Hepatocyte (in vitro differentiated cells): ENCODE measurements at regions not wholly inside any gene's neighbourhood (a gene's known extent, or its start where the extent isn't known, plus 50 kb on each side); places are given as distances from the start of the nearest gene placed in this dataset.
A peak's percentile ranks its signal among the peaks of the same experiment; 100 is the strongest.

Source experiments
- DNase-seq: peaks from one replicate; pipeline ENCODE4 v3.0.0-alpha.2; 2016; ENCODE audit warnings: low spot score
- H2AFZ ChIP-seq: fragments of 200-600 bp; sonication (generic); 2 replicates; pipeline ENCODE4 v1.6.0; 2016; ENCODE audit warnings: antibody characterized with exemption, mild to moderate bottlenecking
- H3K27ac ChIP-seq: fragments of 200-600 bp; sonication (generic); 2 replicates; pipeline ENCODE4 v1.5.1; 2016; ENCODE audit warnings: mild to moderate bottlenecking
- H3K27me3 ChIP-seq: fragments of 200-600 bp; sonication (generic); 2 replicates; pipeline ENCODE4 v1.6.1; 2016
- H3K36me3 ChIP-seq: fragments of 200-600 bp; sonication (generic); replicated peaks from 2 replicates; pipeline ENCODE4 v1.5.1; 2016; ENCODE audit warnings: low read depth; ENCODE audit not compliant: insufficient read depth
- H3K4me1 ChIP-seq: fragments of 200-600 bp; sonication (generic); 2 replicates; pipeline ENCODE4 v1.5.1; 2016; ENCODE audit warnings: mild to moderate bottlenecking, moderate library complexity; ENCODE audit not compliant: insufficient read depth
- H3K4me2 ChIP-seq: fragments of 200-600 bp; sonication (generic); 2 replicates; pipeline ENCODE4 v1.6.0; 2016
- H3K4me3 ChIP-seq: fragments of 200-600 bp; sonication (generic); 2 replicates; pipeline ENCODE4 v1.5.1; 2016; ENCODE audit warnings: mild to moderate bottlenecking
- H3K79me2 ChIP-seq: fragments of 200-600 bp; sonication (generic); 2 replicates; pipeline ENCODE4 v1.6.0; 2017; ENCODE audit warnings: mild to moderate bottlenecking
- H3K9me2 ChIP-seq: fragments of 200-600 bp; sonication (generic); replicated peaks from 2 replicates; pipeline ENCODE4 v1.6.0; 2017; ENCODE audit warnings: mild to moderate bottlenecking; ENCODE audit not compliant: insufficient read depth
- H3K9me3 ChIP-seq: fragments of 200-600 bp; sonication (generic); 2 replicates; pipeline ENCODE4 v1.5.1; 2016; ENCODE audit warnings: low read depth, mild to moderate bottlenecking
- H4K20me1 ChIP-seq: fragments of 200-600 bp; sonication (generic); 2 replicates; pipeline ENCODE4 v1.6.0; 2016; ENCODE audit warnings: mild to moderate bottlenecking; ENCODE audit not compliant: insufficient read depth, poor library complexity, severe bottlenecking
- EZH2 ChIP-seq: fragments of 200-600 bp; sonication (generic); IDR thresholded peaks from 2 replicates; pipeline ENCODE4 v1.6.1; 2016; ENCODE audit warnings: antibody characterized with exemption, mild to moderate bottlenecking, borderline replicate concordance
- EZH2phosphoT487 ChIP-seq: fragments of 200-600 bp; sonication (generic); IDR thresholded peaks from one replicate; pipeline ENCODE4 v1.6.1; 2018; ENCODE audit warnings: antibody characterized with exemption, mild to moderate bottlenecking, low read depth, moderate library complexity; ENCODE audit not compliant: unreplicated experiment, severe bottlenecking
- WGBS: methylation state at CpG from one replicate; pipeline ENCODE4 v1.1.6; 2016; ENCODE audit warnings: low lambda C conversion rate; ENCODE audit errors: missing lambda C conversion rate; 5-methylcytosine and 5-hydroxymethylcytosine counted together
- TF ChIP-seq, protein P1 (sequence below): fragments of 200-600 bp; sonication (generic); IDR thresholded peaks from 2 replicates; pipeline ENCODE4 v1.5.1; 2016; ENCODE audit warnings: antibody characterized with exemption, mild to moderate bottlenecking; ENCODE audit not compliant: poor library complexity

DNA sequence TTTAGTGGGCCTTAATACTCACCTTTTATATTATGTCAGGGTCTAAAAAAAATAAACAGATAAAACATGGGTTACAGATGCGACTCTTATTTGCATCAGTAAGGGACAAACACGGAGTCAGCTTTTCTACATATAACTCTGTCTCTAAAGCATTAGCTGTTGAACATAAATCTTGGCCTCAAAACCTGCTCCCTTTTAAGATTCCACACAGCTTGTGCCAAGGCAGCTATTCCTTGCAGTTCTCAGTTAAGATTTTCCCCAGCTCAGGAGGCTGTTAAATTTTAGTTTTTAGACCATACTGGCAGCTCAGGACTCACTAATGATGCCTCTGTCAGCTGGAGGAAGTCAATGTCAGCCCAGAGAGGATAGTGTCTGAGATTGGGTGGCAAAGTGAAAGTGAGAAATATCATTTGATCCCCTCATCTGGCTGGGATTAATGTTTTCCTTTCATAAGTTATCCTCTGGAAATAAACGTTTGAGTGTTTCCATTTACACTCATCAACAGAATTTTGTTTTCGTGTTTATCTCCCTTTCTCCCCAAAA, 287.5 kb downstream of the ELAVL2 start:
- no peak overlapping the region for H2AFZ ChIP-seq
- no peaks in the 10 kb centered on the region for H4K20me1 ChIP-seq
- no peaks in the 10 kb centered on the region for H3K4me1 ChIP-seq
- H3K27me3 ChIP-seq: no peaks in the 10 kb centered on the region
- H3K9me2 ChIP-seq: no peaks in the 10 kb centered on the region
- peak overlapping the region; percentile 70 for H3K4me2 ChIP-seq
- no peaks in the 10 kb centered on the region for H3K79me2 ChIP-seq
- no peak for TF ChIP-seq EZH2
- TF ChIP-seq, protein P1, sequence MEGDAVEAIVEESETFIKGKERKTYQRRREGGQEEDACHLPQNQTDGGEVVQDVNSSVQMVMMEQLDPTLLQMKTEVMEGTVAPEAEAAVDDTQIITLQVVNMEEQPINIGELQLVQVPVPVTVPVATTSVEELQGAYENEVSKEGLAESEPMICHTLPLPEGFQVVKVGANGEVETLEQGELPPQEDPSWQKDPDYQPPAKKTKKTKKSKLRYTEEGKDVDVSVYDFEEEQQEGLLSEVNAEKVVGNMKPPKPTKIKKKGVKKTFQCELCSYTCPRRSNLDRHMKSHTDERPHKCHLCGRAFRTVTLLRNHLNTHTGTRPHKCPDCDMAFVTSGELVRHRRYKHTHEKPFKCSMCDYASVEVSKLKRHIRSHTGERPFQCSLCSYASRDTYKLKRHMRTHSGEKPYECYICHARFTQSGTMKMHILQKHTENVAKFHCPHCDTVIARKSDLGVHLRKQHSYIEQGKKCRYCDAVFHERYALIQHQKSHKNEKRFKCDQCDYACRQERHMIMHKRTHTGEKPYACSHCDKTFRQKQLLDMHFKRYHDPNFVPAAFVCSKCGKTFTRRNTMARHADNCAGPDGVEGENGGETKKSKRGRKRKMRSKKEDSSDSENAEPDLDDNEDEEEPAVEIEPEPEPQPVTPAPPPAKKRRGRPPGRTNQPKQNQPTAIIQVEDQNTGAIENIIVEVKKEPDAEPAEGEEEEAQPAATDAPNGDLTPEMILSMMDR: no peak
- TF ChIP-seq EZH2phosphoT487: no peak
- H3K36me3 ChIP-seq: no peaks in the 10 kb centered on the region
- no peak overlapping the region for H3K4me3 ChIP-seq
- no peak for DNase-seq
- H3K9me3 ChIP-seq: no peaks in the 10 kb centered on the region
- 72% methylated on average over 4 of the region's 4 CpGs for WGBS
- H3K27ac ChIP-seq: no peak overlapping the region

DNA sequence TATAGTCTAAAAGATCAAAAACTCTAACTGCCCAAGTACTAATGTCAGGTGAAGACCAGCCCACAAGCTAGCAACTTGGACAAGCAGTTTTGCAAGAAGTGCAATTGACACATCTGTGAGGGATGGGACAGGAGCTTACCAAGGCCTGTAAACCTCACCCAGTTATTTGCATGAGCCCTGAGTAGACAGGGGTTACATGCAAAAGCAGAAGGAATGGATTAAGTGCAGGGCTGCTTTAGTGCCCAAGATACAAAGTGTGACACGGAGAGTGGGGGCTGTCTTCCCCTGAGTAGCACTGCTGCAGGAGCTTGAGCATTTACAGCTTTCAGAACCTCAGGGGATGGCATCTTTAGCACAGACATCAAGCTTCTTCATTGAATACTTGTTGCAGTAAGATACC, 286.7 kb downstream of the ELAVL2 start:
- no peaks in the 10 kb centered on the region for H3K9me3 ChIP-seq
- H3K79me2 ChIP-seq: no peaks in the 10 kb centered on the region
- H3K27ac ChIP-seq: no peak overlapping the region
- no peaks in the 10 kb centered on the region for H3K36me3 ChIP-seq
- WGBS: 47% methylated on average over 1 of the region's 1 CpG
- H3K4me1 ChIP-seq: no peaks in the 10 kb centered on the region
- TF ChIP-seq EZH2phosphoT487: no peak
- TF ChIP-seq, protein P1: no peak
- TF ChIP-seq EZH2: no peak
- no peak for DNase-seq
- no peaks in the 10 kb centered on the region for H4K20me1 ChIP-seq
- no peaks in the 10 kb centered on the region for H3K27me3 ChIP-seq
- H3K9me2 ChIP-seq: no peaks in the 10 kb centered on the region
- H3K4me2 ChIP-seq: no peak overlapping the region
- H2AFZ ChIP-seq: no peak overlapping the region
- H3K4me3 ChIP-seq: no peak overlapping the region

DNA sequence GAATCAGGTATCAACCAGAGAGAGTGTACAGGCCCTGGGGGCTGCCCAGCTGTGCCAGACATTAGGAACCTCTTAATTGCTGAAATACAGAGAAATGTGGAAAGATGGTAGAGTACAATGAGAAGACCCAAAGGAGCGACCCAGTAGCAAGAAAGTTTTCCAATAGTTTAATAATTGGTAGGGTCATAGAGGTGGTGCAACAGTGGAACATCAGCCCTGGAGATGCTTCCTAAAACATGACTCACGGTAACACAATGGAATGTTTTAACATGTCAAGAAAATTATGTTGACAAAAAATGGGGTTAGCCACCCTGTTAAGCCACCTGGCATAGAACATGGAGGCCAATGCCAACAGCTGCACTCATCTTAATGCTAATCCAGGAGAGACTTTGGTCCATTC, 284.1 kb downstream of the ELAVL2 start:
- Histone ChIP-seq H3K4me1 (no peaks in the 10 kb centered on the region), H3K4me3 (no peak overlapping the region), H3K9me3 (no peaks in the 10 kb centered on the region), H3K27ac (no peak overlapping the region), H2AFZ (no peak overlapping the region), H3K79me2 (no peaks in the 10 kb centered on the region), H3K36me3 (no peaks in the 10 kb centered on the region), H3K4me2 (no peak overlapping the region), H3K9me2 (no peaks in the 10 kb centered on the region), H3K27me3 (no peaks in the 10 kb centered on the region), H4K20me1 (no peaks in the 10 kb centered on the region)
- 89% methylated on average over 2 of the region's 2 CpGs for WGBS
- TF ChIP-seq EZH2: no peak
- TF ChIP-seq EZH2phosphoT487: no peak
- TF ChIP-seq, protein P1: no peak
- DNase-seq: no peak

DNA sequence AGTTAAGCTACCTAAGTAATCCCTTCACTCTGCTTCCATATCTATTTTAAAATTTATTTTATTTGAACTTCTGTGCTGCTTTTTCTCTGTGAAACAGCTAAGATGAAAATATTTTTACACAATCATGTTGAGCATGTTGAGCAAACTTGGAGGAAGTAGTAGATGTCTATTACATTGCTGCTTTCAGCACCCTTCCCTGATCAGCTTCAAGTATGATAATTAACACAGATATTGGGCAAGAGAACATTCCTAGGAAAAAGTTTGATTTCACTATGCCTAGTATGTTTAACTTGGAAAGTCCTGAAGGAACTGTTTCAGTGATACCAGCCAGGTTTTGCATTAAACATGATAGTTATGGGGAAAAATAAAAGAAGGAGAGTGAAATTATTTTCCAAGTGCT, 283.6 kb downstream of the ELAVL2 start:
- no peaks in the 10 kb centered on the region for H3K9me3 ChIP-seq

More for the DNA sequence above, 283.6 kb downstream of the ELAVL2 start:
- Histone ChIP-seq H3K4me1 (no peaks in the 10 kb centered on the region), H3K9me2 (no peaks in the 10 kb centered on the region), H4K20me1 (no peaks in the 10 kb centered on the region), H3K36me3 (no peaks in the 10 kb centered on the region), H3K4me2 (no peak overlapping the region), H3K79me2 (no peaks in the 10 kb centered on the region), H3K27ac (no peak overlapping the region), H3K4me3 (no peak overlapping the region), H2AFZ (no peak overlapping the region), H3K27me3 (no peaks in the 10 kb centered on the region)
- DNase-seq: no peak
- TF ChIP-seq, protein P1: no peak
- TF ChIP-seq EZH2phosphoT487 (no peak), EZH2 (no peak)
